ENCODE measurements at regions not wholly inside any gene's neighbourhood (a gene's known extent, or its start where the extent isn't known, plus 50 kb on each side); places are given as distances from the start of the nearest gene placed in this dataset.
"Not testable (repeated sequence)": the region's sequence is repeated elsewhere in the genome, so short reads cannot be mapped to it uniquely, and the experiment has no call there.

DNA sequence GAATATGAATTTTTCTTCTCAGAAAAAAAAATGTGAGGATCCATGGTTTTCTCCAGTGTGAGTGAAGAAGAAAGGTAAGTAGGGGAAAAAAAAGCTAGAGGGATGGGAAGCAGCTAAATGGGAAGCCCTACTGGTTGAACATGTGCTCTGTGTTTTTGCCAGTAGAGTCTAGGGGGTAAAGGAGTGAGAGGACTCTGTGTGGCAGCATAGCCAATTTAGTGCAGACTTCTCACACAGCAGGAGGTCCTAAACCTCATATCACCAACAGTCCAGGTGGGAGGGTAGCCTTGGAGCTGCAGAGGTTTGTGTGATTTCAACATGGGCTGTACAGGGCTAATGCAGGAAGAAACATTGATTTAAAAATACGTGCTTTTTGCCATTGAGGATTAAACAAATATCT, 334.5 kb upstream of the SPHKAP start:
- TF ChIP-seq CTCF (IDR thresholded peaks at IDR 0.05; ENCODE audit: insufficient read depth, low read length) = no peak
- TF ChIP-seq POLR2AphosphoS5 (IDR thresholded peaks at IDR 0.05; ENCODE audit: low read depth) = no peak
- TF ChIP-seq SPI1 (IDR thresholded peaks at IDR 0.05; ENCODE audit: borderline replicate concordance, low read depth) = no peak
- TF ChIP-seq GABPA (IDR thresholded peaks at IDR 0.05; ENCODE audit: low read depth) = no peak
- TF ChIP-seq REST (IDR thresholded peaks at IDR 0.05; ENCODE audit: insufficient replicate concordance, low read depth) = no peak
- Histone ChIP-seq H3K4me3 (replicated peaks; ENCODE audit: insufficient read depth, low read length) (no peak overlapping the region), H3K27ac (replicated peaks) (no peak overlapping the region), H3K27me3 (ENCODE audit: insufficient read depth, poor library complexity, severe bottlenecking) (no peaks in the 10 kb centered on the region)
- DNase-seq (ENCODE audit: low read depth in 1 of 2, low spot score in 1 of 2) = no peak

DNA sequence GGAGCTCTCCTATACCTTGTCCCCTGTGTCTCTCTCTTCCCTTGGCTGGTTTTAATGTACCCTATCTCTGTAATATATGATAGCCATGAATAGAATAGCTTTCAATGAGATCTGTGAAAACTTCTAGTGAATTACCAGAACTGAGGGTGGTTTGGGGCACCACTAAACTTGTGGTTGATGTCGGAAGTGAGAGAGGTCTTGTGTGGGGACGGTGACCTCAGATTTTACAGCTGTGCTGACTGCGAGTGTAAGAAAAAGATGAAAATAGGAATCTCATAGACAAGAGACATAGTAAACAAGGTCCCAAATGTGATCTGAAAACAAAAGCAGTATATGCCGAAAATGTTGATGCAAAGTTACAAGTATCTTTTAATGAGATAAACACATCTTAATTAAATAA, 332.0 kb upstream of the SPHKAP start:
- H3K27ac ChIP-seq (replicated peaks); H3K4me3 ChIP-seq (replicated peaks; ENCODE audit: insufficient read depth, low read length); DNase-seq (ENCODE audit: low read depth in 1 of 2, low spot score in 1 of 2); H3K27me3 ChIP-seq (ENCODE audit: insufficient read depth, poor library complexity, severe bottlenecking): not testable (repeated sequence)

GRCh38 chr2:228509021-228509420, 327.5 kb upstream of the SPHKAP start:
- no peak overlapping the region for H3K4me3 ChIP-seq (replicated peaks; ENCODE audit: insufficient read depth, low read length)
- no peaks in the 10 kb centered on the region for H3K27me3 ChIP-seq (ENCODE audit: insufficient read depth, poor library complexity, severe bottlenecking)

More at GRCh38 chr2:228509021-228509420, 327.5 kb upstream of the SPHKAP start:
- no peak overlapping the region for H3K27ac ChIP-seq (replicated peaks)
- TF ChIP-seq CTCF (IDR thresholded peaks at IDR 0.05; ENCODE audit: insufficient read depth, low read length) (no peak), SPI1 (IDR thresholded peaks at IDR 0.05; ENCODE audit: borderline replicate concordance, low read depth) (no peak), POLR2AphosphoS5 (IDR thresholded peaks at IDR 0.05; ENCODE audit: low read depth) (no peak), GABPA (IDR thresholded peaks at IDR 0.05; ENCODE audit: low read depth) (no peak), REST (IDR thresholded peaks at IDR 0.05; ENCODE audit: insufficient replicate concordance, low read depth) (no peak)
- no peak for DNase-seq (ENCODE audit: low read depth in 1 of 2, low spot score in 1 of 2)

Measured in HL-60 (cell line).